Upper lobe of right lung (tissue), 1 donor: ENCODE measurements at regions not wholly inside any gene's neighbourhood (a gene's known extent, or its start where the extent isn't known, plus 50 kb on each side); places are given as distances from the start of the nearest gene placed in this dataset.
"Not testable (repeated sequence)": the region's sequence is repeated elsewhere in the genome, so short reads cannot be mapped to it uniquely, and the experiment has no call there.

Source experiments
- ATAC-seq: fragments of 200-7000 bp; cut with Tn5 transposase; one replicate; pipeline ENCODE4 v1.9.1; 2020; ENCODE audit warnings: mild to moderate bottlenecking, moderate library complexity
- DNase-seq: peaks from one replicate; pipeline ENCODE4 v3.0.0-alpha.2; 2020
- H3K27ac ChIP-seq: fragments of 200-600 bp; one replicate; pipeline ENCODE4 v1.8.0; 2022
- H3K27me3 ChIP-seq: fragments of 200-600 bp; one replicate; pipeline ENCODE4 v1.8.0; 2022; ENCODE audit warnings: mild to moderate bottlenecking
- H3K36me3 ChIP-seq: fragments of 200-600 bp; one replicate; pipeline ENCODE4 v1.8.0; 2022
- H3K4me1 ChIP-seq: fragments of 200-600 bp; one replicate; pipeline ENCODE4 v1.8.0; 2022
- H3K4me3 ChIP-seq: fragments of 200-600 bp; one replicate; pipeline ENCODE4 v1.8.0; 2022; ENCODE audit warnings: mild to moderate bottlenecking
- H3K9me3 ChIP-seq: fragments of 200-600 bp; one replicate; pipeline ENCODE4 v1.8.0; 2022
- intact Hi-C: fragments of 100-400 bp; cut with DNase I; formaldehyde crosslinking; loops from one replicate; pipeline ENCODE4 v1.11.0; 2022
- TF ChIP-seq, protein P1 (sequence below): fragments of 200-600 bp; IDR thresholded peaks from one replicate; pipeline ENCODE4 v1.8.0; 2022; ENCODE audit warnings: antibody characterized with exemption
- donor health status: DM: no; HTN: yes; CAD: no; lungs with severe emphysema.

DNA sequence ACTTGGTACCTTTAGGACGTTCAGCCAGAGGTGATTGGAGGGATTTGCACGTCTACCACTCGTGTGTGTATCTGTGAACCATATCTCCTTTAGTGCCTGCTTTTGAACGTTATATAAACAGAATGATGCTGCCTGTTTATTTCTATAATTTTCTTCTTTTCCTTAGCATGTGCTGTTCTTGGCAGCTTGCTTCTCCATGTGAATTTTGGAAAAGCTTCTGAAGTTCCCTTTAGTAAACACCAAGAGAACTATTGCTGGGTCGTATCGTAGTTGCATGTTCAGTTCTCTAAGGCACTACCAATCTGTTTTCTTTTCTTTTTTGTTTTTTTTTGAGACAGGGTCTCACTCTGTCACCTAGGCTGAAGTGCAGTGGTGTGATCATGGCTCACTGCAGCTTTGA, 73.8 kb upstream of the FANCC start:
- DNase-seq, H3K36me3 ChIP-seq, H3K27ac ChIP-seq, H3K4me1 ChIP-seq, H3K4me3 ChIP-seq, ATAC-seq, intact Hi-C loops, H3K9me3 ChIP-seq, H3K27me3 ChIP-seq: not testable (repeated sequence)

DNA sequence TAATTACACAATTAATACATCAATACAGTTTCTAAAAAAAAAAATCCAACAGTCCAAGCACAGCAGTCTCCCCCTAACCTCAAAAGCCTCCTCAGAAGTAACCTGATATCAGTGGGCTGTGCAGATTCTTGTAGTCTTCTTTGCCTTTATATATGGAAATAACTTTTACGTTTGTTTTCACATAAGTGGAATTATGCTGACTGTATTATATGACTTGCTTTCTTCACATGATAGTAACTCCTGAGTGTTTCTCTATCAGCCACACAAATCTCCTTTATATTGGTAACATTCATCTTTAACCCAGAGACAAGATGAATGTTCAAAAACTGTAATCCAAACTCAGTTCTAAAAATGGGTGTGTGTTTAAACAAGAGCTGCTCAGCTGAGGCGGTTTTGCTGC, 71.9 kb upstream of the FANCC start:
- Histone ChIP-seq H3K36me3 (no peaks in the 10 kb centered on the region), H3K9me3 (no peaks in the 10 kb centered on the region), H3K4me3 (no peak overlapping the region), H3K4me1 (no peaks in the 10 kb centered on the region), H3K27ac (no peak overlapping the region), H3K27me3 (no peaks in the 10 kb centered on the region)
- DNase-seq (no peak), ATAC-seq (no peak)
- TF ChIP-seq, protein P1, sequence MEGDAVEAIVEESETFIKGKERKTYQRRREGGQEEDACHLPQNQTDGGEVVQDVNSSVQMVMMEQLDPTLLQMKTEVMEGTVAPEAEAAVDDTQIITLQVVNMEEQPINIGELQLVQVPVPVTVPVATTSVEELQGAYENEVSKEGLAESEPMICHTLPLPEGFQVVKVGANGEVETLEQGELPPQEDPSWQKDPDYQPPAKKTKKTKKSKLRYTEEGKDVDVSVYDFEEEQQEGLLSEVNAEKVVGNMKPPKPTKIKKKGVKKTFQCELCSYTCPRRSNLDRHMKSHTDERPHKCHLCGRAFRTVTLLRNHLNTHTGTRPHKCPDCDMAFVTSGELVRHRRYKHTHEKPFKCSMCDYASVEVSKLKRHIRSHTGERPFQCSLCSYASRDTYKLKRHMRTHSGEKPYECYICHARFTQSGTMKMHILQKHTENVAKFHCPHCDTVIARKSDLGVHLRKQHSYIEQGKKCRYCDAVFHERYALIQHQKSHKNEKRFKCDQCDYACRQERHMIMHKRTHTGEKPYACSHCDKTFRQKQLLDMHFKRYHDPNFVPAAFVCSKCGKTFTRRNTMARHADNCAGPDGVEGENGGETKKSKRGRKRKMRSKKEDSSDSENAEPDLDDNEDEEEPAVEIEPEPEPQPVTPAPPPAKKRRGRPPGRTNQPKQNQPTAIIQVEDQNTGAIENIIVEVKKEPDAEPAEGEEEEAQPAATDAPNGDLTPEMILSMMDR, result no peak
- intact Hi-C loops, result no loop called here

DNA sequence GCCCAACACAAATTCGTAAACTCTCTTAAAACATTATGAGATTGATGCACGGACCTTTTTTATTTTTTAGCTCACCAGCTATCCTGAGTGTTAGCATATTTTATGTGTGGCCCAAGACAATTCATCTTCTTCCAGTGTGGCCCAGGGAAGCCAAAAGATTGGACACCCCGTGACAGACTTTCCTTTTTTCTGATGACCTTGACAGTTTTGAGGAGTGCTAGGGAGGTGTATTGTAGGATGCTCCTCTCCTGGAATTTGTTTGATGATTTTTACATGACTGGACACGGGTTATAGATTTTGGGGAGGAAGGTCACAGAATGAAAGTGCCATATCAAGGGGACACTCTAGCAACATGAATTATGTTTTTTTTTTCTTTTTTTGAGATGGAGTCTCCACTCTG, 69.3 kb upstream of the FANCC start:
- Histone ChIP-seq H3K36me3 (no peaks in the 10 kb centered on the region), H3K27me3 (no peaks in the 10 kb centered on the region), H3K4me3 (no peak overlapping the region), H3K9me3 (no peaks in the 10 kb centered on the region), H3K27ac (no peak overlapping the region), H3K4me1 (no peaks in the 10 kb centered on the region)
- intact Hi-C loops, result no loop called here
- ATAC-seq (no peak), DNase-seq (no peak)
- TF ChIP-seq, protein P1, result no peak

DNA sequence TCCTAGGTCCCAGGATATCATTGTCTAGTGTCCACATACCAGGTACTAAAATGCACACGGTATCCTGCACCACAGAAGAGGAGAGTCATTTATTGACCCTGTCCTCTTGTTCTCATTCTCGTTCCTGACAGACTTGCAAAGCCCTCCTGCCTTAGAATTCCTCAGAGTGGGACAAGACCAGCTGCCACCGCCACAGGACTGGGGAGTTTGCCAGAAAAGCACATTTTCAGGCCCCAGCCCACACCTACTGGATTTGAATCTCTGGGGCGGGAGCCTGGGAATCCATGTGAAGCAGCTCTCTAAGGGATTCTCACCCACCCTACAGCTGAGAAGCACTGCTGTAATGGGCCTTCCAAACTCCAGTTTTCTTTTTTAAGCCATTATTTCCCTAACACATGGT, 68.0 kb upstream of the FANCC start:
- Histone ChIP-seq H3K4me3 (no peak overlapping the region), H3K36me3 (no peaks in the 10 kb centered on the region), H3K9me3 (no peaks in the 10 kb centered on the region), H3K27ac (no peak overlapping the region), H3K4me1 (no peaks in the 10 kb centered on the region), H3K27me3 (no peaks in the 10 kb centered on the region)
- intact Hi-C loops, result no loop called here
- DNase-seq (no peak), ATAC-seq (no peak)
- TF ChIP-seq, protein P1, result no peak

DNA sequence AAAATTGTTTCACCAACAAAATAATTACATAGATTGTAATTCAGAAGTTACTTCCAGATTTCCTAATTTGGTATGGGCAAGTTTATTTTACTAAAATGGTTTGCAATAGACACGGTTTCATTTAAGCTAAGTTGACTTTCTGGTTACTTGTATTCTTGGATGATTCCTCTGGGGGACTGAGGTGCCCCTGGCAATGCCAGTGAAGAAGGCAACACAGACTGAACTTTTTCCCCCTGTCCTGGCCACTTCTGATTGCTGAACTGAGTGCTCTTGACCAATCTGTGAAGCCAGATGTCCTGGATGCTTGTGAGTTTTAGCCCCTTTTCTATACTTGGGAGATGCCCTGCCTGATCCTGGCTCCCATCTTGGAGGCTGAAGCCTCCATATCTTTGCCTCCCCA, 66.3 kb upstream of the FANCC start:
- no peaks in the 10 kb centered on the region for H3K36me3 ChIP-seq
- DNase-seq (no peak), ATAC-seq (no peak)
- intact Hi-C loops, result no loop called here
- no peaks in the 10 kb centered on the region for H3K4me1 ChIP-seq
- TF ChIP-seq, protein P1, result no peak
- H3K27ac ChIP-seq, result no peak overlapping the region
- no peaks in the 10 kb centered on the region for H3K9me3 ChIP-seq
- no peak overlapping the region for H3K4me3 ChIP-seq
- H3K27me3 ChIP-seq, result no peaks in the 10 kb centered on the region

DNA sequence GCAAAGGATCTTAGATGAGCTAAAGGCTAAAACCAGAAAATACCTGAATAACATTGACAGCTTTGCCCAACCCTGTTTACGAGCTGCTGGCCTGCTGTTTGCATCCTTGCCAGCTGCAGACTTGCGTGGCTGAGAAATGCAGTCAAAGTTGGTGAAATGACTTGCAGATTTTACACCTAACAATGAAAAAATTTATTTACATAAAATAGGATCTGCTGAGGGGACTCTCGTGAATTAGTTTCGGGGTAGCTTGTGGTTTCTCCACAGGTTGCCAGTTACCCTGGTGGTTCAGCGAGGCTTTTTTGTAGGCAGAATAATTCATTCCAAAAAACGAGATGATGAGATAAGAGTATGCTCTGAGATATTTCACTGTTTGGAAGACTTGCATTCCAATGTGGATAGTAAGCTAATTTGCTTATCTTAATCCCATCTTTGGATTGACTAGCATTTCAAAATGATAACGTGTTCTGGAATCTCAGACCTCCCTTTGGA, 65.7 kb upstream of the FANCC start:
- no peak for DNase-seq
- Histone ChIP-seq H3K36me3 (no peaks in the 10 kb centered on the region), H3K9me3 (no peaks in the 10 kb centered on the region), H3K4me1 (no peaks in the 10 kb centered on the region), H3K27ac (no peak overlapping the region), H3K27me3 (no peaks in the 10 kb centered on the region), H3K4me3 (no peak overlapping the region)
- ATAC-seq, result no peak
- TF ChIP-seq, protein P1, result no peak
- intact Hi-C loops, result no loop called here
